Osteocyte (in vitro differentiated cells): ENCODE measurements at regions not wholly inside any gene's neighbourhood (a gene's known extent, or its start where the extent isn't known, plus 50 kb on each side); places are given as distances from the start of the nearest gene placed in this dataset.

ENCODE experiments used
- DNase-seq: peaks from one replicate; pipeline ENCODE4 v3.0.0; 2021; ENCODE audit warnings: mixed read lengths; ENCODE audit not compliant: unreplicated experiment; ENCODE audit errors: extremely low spot score
- H3K27ac Mint-ChIP-seq: one replicate; pipeline ENCODE4 v1.8.0; 2021; ENCODE audit warnings: mild to moderate bottlenecking, mixed read lengths; ENCODE audit not compliant: unreplicated experiment
- H3K27me3 Mint-ChIP-seq: one replicate; pipeline ENCODE4 v1.8.0; 2021; ENCODE audit warnings: mixed read lengths; ENCODE audit not compliant: unreplicated experiment
- H3K36me3 Mint-ChIP-seq: one replicate; pipeline ENCODE4 v1.8.0; 2021; ENCODE audit warnings: mixed read lengths; ENCODE audit not compliant: unreplicated experiment
- H3K4me1 Mint-ChIP-seq: one replicate; pipeline ENCODE4 v1.8.0; 2021; ENCODE audit warnings: mixed read lengths; ENCODE audit not compliant: unreplicated experiment
- H3K4me3 Mint-ChIP-seq: one replicate; pipeline ENCODE4 v1.8.0; 2021; ENCODE audit warnings: mild to moderate bottlenecking, moderate library complexity, mixed read lengths; ENCODE audit not compliant: unreplicated experiment
- H3K9me3 Mint-ChIP-seq: one replicate; pipeline ENCODE4 v1.8.0; 2021; ENCODE audit warnings: mixed read lengths; ENCODE audit not compliant: unreplicated experiment
- TF ChIP-seq, protein P1 (sequence below): fragments of 200-600 bp; sonication (generic); IDR thresholded peaks from 2 replicates; pipeline ENCODE4 v1.5.0; 2021; ENCODE audit warnings: antibody characterized with exemption, mild to moderate bottlenecking, moderate library complexity

DNA sequence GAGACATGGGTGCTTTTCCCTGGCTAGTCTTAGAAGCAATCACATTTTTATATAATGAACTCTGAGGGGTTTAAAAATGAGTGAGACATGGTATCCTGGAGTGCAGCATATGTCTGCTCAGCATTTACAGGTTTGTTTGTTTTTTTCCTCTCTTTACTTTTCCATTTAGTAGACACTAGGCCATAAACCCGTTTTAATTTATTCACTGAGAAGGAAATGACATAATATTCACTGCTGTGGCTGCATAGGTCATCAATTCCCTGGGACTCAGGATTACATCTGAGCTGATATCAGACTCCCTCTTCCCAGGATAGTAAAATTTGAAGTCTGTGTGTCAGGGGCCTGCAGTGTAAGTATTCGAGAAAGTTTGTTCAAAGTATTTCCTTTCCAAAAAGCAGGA, 178.9 kb upstream of the SPRY1 start:
- Mint-ChIP-seq H3K27me3 (no peaks in the 10 kb centered on the region), H3K27ac (peak overlapping the region; percentile 7)
- no peak for DNase-seq

GRCh38 chr4:123218981-123219380, 177.6 kb upstream of the SPRY1 start:
- Mint-ChIP-seq H3K27ac (no peak overlapping the region), H3K9me3 (no peaks in the 10 kb centered on the region), H3K36me3 (no peaks in the 10 kb centered on the region), H3K4me1 (peaks cover 22% of the 10 kb centered on the region), H3K4me3 (no peak overlapping the region), H3K27me3 (no peaks in the 10 kb centered on the region)
- no peak for DNase-seq
- TF ChIP-seq, protein P1, sequence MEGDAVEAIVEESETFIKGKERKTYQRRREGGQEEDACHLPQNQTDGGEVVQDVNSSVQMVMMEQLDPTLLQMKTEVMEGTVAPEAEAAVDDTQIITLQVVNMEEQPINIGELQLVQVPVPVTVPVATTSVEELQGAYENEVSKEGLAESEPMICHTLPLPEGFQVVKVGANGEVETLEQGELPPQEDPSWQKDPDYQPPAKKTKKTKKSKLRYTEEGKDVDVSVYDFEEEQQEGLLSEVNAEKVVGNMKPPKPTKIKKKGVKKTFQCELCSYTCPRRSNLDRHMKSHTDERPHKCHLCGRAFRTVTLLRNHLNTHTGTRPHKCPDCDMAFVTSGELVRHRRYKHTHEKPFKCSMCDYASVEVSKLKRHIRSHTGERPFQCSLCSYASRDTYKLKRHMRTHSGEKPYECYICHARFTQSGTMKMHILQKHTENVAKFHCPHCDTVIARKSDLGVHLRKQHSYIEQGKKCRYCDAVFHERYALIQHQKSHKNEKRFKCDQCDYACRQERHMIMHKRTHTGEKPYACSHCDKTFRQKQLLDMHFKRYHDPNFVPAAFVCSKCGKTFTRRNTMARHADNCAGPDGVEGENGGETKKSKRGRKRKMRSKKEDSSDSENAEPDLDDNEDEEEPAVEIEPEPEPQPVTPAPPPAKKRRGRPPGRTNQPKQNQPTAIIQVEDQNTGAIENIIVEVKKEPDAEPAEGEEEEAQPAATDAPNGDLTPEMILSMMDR: no peak

More for the DNA sequence above, 178.9 kb upstream of the SPRY1 start:
- no peaks in the 10 kb centered on the region for H3K9me3 Mint-ChIP-seq
- no peak overlapping the region for H3K4me3 Mint-ChIP-seq
- peaks cover 24% of the 10 kb centered on the region for H3K4me1 Mint-ChIP-seq
- TF ChIP-seq, protein P1: no peak
- no peaks in the 10 kb centered on the region for H3K36me3 Mint-ChIP-seq

- TF ChIP-seq, protein P1: no peak
- DNase-seq: no peak
- Mint-ChIP-seq H3K27ac (no peak overlapping the region), H3K4me3 (no peak overlapping the region), H3K27me3 (no peaks in the 10 kb centered on the region), H3K4me1 (peaks cover 18% of the 10 kb centered on the region), H3K9me3 (peaks cover 8% of the 10 kb centered on the region), H3K36me3 (peaks cover 5% of the 10 kb centered on the region)
Observed at GRCh38 chr4:123229286-123229685, 167.3 kb upstream of the SPRY1 start.

DNA sequence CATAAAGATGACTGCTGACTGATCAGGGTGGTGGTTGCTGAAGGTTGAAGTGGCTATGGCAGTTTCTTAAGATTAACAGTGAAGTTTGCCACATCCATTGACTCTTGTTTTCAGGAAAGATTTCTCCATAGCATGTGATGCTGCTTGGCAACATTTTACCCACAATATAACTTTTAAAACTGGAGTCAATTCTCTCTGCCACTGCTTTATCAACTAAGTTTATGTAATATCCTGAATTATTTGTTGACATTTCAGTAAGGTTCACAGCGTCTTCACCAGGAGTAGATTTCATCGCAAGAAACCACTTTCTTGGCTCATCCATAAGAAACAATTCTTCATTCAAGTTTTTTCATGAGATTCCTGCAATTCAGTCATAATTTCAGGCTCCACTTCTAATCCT, 166.5 kb upstream of the SPRY1 start:
- TF ChIP-seq, protein P1: no peak
- Mint-ChIP-seq H3K27ac (no peak overlapping the region), H3K4me3 (no peak overlapping the region), H3K36me3 (peaks cover 5% of the 10 kb centered on the region), H3K27me3 (no peaks in the 10 kb centered on the region), H3K9me3 (peaks cover 8% of the 10 kb centered on the region), H3K4me1 (peaks cover 25% of the 10 kb centered on the region)
- no peak for DNase-seq

DNA sequence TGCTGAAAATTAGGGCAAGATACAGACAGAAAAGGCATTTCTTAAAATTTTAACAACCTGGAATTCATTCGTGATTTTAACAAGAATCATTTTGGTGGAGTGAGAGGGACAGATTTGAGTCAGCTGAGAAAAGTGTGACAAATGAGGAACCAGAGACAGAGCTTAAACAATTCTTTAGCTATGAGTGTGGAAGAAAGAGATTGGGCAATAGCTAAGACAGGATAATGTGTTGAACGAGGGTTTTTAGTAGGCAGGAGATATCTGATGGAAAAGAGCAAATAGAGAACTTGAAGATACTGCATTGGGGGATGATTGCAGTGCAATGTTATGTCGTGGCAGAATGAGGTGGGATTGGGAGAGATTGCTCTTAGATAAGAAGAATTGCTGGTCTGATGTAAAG, 164.2 kb upstream of the SPRY1 start:
- TF ChIP-seq, protein P1: no peak
- Mint-ChIP-seq H3K27ac (no peak overlapping the region), H3K9me3 (peaks cover 8% of the 10 kb centered on the region), H3K27me3 (no peaks in the 10 kb centered on the region), H3K4me1 (peaks cover 41% of the 10 kb centered on the region), H3K4me3 (no peak overlapping the region), H3K36me3 (peaks cover 3% of the 10 kb centered on the region)
- DNase-seq: no peak
